NCI-H1694 treated with DMSO at 0.1 percent for 48 hours (cell line): ENCODE measurements at regions not wholly inside any gene's neighbourhood (a gene's known extent, or its start where the extent isn't known, plus 50 kb on each side); places are given as distances from the start of the nearest gene placed in this dataset.

Experiments
- DNase-seq: peaks from one replicate; lab custom pipeline; 2025; lab: John Stamatoyannopoulos, UW

DNA sequence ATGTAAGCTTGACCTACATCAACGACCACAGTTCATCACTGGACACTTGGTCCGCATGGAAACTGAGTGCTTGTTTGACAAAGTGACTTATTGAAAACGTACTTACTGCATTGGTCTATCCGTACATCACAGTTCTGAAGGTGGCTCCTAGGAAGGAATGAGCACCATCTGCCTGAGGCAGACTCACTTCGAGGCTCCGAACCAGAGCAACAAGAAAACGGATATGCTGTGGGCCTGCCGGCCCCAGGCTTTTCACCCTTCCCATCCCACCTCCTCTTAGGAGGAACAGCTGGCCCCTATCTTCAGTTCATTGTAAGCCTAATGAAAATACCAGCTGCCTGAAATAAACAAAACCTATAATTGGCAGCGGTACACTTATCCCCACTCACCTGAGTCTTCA, 67.2 kb upstream of the TSLP start:
- DNase-seq = no peak

DNA sequence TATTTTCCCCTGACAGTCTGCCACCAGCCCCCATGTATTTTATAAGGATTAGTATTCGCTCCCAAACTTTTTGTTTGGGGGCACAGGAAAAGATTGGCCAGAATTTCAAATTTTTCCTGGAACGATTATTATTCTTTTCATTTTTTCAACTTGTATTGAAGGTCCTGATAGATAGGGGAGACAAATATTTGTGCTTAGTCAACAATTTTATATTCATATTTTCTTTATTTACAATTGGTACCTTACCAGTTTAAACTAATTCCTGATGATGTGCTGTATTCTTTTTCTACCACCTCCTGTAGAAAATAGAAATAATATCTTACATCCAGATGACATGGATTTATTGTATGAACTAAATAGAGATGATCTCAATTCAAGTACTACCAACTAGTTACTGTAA, 60.7 kb upstream of the TSLP start:
- DNase-seq = no peak

DNA sequence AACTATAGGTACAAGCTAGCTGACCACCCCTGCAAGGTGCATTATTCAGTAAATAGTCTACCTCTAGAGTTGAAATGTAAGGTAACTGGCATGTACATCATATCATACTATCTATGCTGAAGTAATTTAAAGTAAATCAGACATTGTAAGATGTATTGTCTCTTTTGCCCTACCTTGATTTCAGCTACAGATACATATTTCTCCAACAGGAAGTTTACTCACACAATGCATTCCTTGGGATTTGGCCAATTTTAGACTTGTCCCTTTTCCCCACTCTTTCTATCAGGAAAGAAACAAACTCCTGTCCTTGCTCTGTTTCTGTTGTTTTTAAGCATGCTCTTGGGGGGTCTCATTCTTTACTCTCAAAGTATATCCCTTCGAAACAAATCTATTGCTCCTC, 58.5 kb upstream of the TSLP start:
- DNase-seq = no peak

DNA sequence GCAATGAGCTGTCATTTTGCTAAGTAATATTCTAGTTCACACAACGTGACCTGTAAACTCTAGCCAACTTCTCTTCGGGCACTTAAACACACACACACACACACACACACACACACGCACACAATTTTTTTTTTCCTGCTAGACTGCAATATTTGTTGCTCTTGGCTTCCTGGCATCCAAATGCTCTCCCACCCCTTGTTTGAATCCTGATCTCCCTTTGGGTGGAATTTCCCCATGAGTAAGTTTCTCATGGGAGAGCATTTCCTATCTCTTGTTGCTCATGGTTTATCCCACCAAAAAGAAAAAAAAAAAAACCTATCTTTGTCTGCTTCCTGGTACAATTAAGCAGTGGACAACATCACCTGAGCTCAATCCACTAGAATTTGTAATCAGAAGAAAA, 54.7 kb upstream of the TSLP start:
- DNase-seq = no peak

DNA sequence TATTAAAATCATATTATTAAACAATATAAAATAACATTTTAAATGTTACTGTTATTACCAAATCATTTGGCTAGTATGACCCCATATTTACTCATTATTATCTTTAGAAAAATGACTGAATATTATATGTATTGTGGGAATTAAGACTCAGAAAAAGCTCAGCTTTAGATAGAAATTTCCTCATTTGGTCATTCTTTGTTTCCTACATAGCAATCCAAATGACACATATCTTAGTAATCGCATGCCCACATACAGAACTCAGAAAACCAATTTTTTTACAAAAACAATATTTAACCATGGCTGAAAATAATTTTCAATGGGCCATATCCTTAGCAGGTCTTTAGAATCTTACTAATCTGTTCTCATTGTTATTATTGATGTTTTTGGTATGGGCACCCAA, 53.8 kb upstream of the TSLP start:
- no peak for DNase-seq
